ENCODE measurements at regions not wholly inside any gene's neighbourhood (a gene's known extent, or its start where the extent isn't known, plus 50 kb on each side); places are given as distances from the start of the nearest gene placed in this dataset.

- DNase-seq (ENCODE audit: low read depth): no peak
- TF ChIP-seq CTCF (IDR thresholded peaks at IDR 0.05; ENCODE audit: insufficient read depth, low read depth, low read length): no peak
- no peak overlapping the region for H3K4me3 ChIP-seq (ENCODE audit: low read depth, low read length)
These were observed 372.7 kb downstream of the ICE1 start for GRCh38 chr5:5795074-5795771.

GRCh38 chr5:5794118-5794560 lies 371.7 kb downstream of the ICE1 start:
- H3K4me3 ChIP-seq (ENCODE audit: low read depth, low read length): no peak overlapping the region
- DNase-seq (ENCODE audit: low read depth): no peak
- TF ChIP-seq CTCF (IDR thresholded peaks at IDR 0.05; ENCODE audit: insufficient read depth, low read depth, low read length): no peak

- no peak for TF ChIP-seq CTCF (IDR thresholded peaks at IDR 0.05; ENCODE audit: insufficient read depth, low read depth, low read length)
- no peak overlapping the region for H3K4me3 ChIP-seq (ENCODE audit: low read depth, low read length)
- no peak for DNase-seq (ENCODE audit: low read depth)
These were observed 371.0 kb downstream of the ICE1 start for GRCh38 chr5:5793242-5794117.

- no peak overlapping the region for H3K4me3 ChIP-seq (ENCODE audit: low read depth, low read length)
- no peak for DNase-seq (ENCODE audit: low read depth)
- no peak for TF ChIP-seq CTCF (IDR thresholded peaks at IDR 0.05; ENCODE audit: insufficient read depth, low read depth, low read length)
These were observed 369.6 kb downstream of the ICE1 start for GRCh38 chr5:5792106-5792505.

- no peak for DNase-seq (ENCODE audit: low read depth)
- no peak overlapping the region for H3K4me3 ChIP-seq (ENCODE audit: low read depth, low read length)
- no peak for TF ChIP-seq CTCF (IDR thresholded peaks at IDR 0.05; ENCODE audit: insufficient read depth, low read depth, low read length)
These were observed 366.3 kb downstream of the ICE1 start for GRCh38 chr5:5788793-5789192.

GRCh38 chr5:5787373-5787772 lies 364.9 kb downstream of the ICE1 start:
- DNase-seq (ENCODE audit: low read depth): no peak
- no peak for TF ChIP-seq CTCF (IDR thresholded peaks at IDR 0.05; ENCODE audit: insufficient read depth, low read depth, low read length)
- H3K4me3 ChIP-seq (ENCODE audit: low read depth, low read length): no peak overlapping the region

Data from fibroblast of villous mesenchyme (primary cell).